TTC549 (cell line): ENCODE measurements at regions not wholly inside any gene's neighbourhood (a gene's known extent, or its start where the extent isn't known, plus 50 kb on each side); places are given as distances from the start of the nearest gene placed in this dataset.

Experiments used
- FAIRE-seq: peaks from 2 replicates; lab custom pipeline; 2012; peaks lifted over from hg19 to GRCh38; lab: Jason Lieb, UNC

- FAIRE-seq, result no peak
Observed at GRCh38 chr3:154759966-154760365, 320.2 kb upstream of the MME start.

GRCh38 chr3:154758109-154758868, 321.8 kb upstream of the MME start:
- peak; percentile 63 for FAIRE-seq

GRCh38 chr3:154753101-154753500, 323.1 kb upstream of the GPR149 start:
- FAIRE-seq, result no peak

- no peak for FAIRE-seq
Observed at GRCh38 chr3:154749514-154749913, 319.5 kb upstream of the GPR149 start.

GRCh38 chr3:154745929-154746328, 315.9 kb upstream of the GPR149 start:
- no peak for FAIRE-seq

DNA sequence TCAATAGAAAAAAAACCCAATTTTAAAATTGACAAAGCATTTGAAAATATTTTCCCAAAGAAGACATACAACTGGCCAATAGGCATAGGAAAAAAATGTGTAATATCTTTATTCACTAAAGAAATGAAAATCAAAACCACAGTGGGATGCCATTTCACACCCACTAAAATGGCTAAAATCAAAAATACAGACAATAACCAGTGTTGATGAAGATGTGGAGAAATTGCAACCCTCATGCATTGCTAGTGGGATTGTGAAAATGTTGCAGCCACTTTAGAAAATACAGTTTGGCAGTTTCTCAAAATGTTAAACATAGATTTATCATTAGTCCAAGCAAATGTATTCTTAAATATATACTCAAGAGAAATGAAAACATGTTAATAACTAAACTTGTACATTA, 315.1 kb upstream of the GPR149 start:
- FAIRE-seq, result no peak

DNA sequence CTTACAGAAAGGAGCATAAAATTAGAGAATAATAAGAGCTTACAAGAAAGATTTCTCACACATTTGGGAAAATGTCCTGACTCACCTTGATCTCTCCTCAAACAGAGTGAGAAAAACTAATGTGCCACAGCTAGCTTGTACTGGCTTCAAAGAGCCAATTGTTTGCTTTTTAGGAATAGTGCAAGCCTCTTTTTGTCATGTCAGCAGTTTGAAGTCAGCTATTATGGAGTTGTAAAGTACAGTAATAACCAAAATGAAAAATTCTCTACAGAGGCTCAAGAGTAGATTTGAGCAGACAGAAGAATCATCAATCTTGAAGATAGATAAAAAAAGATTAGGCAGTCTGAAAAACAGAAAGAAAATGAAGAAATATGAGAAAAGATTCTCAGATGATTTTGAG, 313.4 kb upstream of the GPR149 start:
- no peak for FAIRE-seq

- FAIRE-seq, result no peak
Observed at GRCh38 chr3:154734468-154734867, 304.5 kb upstream of the GPR149 start.

DNA sequence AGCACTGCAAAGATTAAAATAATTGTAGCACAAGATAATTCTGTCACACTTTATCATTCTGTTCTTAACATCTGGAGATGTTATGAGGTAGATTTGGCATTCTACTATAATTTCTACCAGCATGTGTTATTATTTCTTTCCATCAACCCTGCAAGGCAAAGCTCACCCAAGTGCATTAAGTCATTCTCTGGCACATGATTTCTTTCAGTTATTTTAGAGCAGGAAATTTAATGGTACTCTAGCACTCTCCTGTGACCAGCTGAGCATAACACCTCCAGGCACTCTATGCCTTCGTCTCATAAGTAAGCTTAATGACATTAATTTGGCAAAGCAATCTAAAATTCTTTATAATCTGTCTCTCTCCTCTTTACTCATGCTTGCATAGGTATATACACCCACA, 300.2 kb upstream of the GPR149 start:
- no peak for FAIRE-seq

GRCh38 chr3:154729741-154730140, 299.8 kb upstream of the GPR149 start:
- no peak for FAIRE-seq

DNA sequence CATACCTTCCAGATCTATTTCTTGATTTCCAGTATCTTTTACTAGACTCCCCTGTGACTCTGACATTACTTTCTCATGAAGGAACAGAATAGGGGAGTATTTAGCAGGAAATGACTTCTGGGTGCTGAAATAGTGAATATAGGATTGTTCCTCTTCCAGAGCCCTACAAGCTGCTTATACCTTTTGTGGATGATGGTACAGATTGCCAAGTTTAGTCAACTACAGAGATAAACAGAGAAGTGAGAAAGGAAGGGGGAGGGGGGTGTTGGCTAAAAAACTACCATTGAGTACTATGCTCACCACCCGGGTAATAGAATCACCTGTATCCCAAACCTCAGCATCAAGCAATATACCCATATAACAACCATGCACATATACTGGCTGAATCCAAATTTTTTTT, 298.3 kb upstream of the GPR149 start:
- no peak for FAIRE-seq

- no peak for FAIRE-seq
Observed at GRCh38 chr3:154720921-154721320, 290.9 kb upstream of the GPR149 start.

DNA sequence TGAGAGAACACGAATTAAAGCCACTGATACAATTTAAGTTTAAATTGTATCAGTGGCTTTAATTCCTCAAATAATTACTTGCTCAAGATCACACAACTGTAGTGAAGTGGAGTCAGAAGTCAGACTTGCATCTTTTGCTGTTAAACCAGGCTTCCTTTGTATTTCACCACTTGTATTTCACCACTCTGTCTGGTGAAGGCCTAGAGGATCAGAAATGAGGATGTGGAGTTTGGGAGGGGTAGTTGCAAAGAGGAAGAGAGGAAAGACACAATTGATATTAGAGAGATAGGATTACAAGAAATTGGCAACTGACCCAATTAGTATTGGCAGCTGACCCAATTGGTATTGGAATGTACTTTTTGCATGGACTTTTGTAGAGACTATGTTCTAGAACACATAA, 288.1 kb upstream of the GPR149 start:
- FAIRE-seq, result no peak

GRCh38 chr3:154716170-154716569, 286.2 kb upstream of the GPR149 start:
- FAIRE-seq, result no peak

GRCh38 chr3:154708554-154708953, 278.6 kb upstream of the GPR149 start:
- FAIRE-seq, result no peak

- FAIRE-seq, result no peak
Observed at GRCh38 chr3:154701055-154701454, 271.1 kb upstream of the GPR149 start.

DNA sequence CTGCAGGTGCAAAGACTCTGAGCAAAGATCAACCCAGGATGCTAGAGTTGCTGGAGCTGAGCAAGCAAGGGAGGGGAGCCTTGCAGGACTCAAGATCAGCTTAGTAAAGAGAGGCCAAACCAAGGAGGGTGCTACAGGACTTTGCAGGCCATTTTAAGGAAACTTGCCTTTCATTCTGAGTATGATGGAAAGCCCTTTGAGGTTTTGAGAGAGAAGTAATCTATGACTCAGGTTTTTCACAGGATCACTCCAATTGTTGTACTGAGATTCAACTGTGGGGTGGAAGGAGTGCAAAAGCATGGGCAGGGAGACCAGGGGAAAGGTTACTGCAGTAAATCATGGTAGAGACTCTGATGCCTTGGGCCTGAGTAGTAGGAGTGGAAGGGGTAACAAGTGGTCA, 260.4 kb upstream of the GPR149 start:
- FAIRE-seq, result no peak

- FAIRE-seq, result no peak
Observed at GRCh38 chr3:154684440-154684839, 254.4 kb upstream of the GPR149 start.

DNA sequence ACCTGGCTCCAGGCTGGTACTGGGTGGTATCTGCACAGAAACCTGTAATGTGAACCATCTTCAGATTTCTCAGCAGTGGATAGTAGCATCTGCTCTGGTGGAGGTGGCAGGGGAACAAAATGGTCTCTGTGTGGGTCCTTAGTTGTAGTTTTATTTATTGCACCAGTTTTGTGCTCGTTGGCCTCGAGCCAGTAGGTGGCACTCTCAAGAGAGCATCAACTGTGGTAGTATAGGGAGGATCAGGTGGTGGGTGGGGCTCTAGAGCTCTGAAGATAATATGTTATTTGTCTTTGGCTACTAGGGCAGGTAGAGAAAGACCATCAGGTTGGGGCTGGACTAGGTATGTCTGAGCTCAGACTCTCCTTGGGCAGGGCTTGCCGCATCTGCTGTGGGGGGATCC, 254.0 kb upstream of the GPR149 start:
- no peak for FAIRE-seq

DNA sequence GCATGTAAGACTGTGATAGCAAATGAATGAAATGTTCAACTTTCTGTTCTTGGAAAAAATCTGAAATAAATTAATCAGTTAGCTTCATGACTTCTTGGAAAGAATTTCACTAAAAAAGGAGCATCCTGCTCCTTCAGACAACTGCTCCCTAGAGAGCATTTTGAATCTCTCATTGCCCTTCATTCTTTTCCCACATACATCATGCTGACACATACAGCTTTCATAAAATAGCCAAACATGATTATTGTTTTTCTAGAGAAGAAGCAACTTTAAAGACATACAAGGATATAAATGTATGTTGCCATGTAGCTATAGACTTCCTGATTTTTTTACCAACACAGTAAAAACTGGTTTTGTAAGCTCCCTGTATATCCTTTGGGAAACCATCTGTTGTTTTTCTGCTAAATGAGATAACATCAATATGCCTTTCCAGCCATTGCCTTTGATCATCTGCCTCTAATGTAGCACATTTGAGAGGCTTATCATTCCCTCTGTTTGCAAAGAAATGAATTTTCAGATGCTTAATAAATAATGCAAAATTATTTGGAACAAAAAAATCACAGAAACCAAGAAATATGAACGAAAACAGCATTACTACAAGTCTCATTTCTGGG, 248.2 kb upstream of the GPR149 start:
- no peak for FAIRE-seq

GRCh38 chr3:154668835-154669234, 238.8 kb upstream of the GPR149 start:
- FAIRE-seq, result peak; percentile 34

- FAIRE-seq, result no peak
Observed at GRCh38 chr3:154668187-154668586, 238.2 kb upstream of the GPR149 start.

- no peak for FAIRE-seq
Observed at GRCh38 chr3:154666542-154666941, 236.6 kb upstream of the GPR149 start.

- FAIRE-seq, result no peak
Observed at GRCh38 chr3:154664714-154665113, 234.7 kb upstream of the GPR149 start.
